Fibroblast of the aortic adventitia (primary cell): ENCODE measurements at regions not wholly inside any gene's neighbourhood (a gene's known extent, or its start where the extent isn't known, plus 50 kb on each side); places are given as distances from the start of the nearest gene placed in this dataset.
A peak's percentile ranks its signal among the peaks of the same experiment; 100 is the strongest.
"Not testable (repeated sequence)": the region's sequence is repeated elsewhere in the genome, so short reads cannot be mapped to it uniquely, and the experiment has no call there.

Experiments
- DNase-seq: peaks from one replicate; pipeline ENCODE4 v3.0.0-alpha.2; 2010; ENCODE audit warnings: low read depth
- H3K4me3 ChIP-seq: 2 replicates; pipeline ENCODE4 v1.5.1; 2011; ENCODE audit warnings: low read depth, mild to moderate bottlenecking, control low read depth, low read length, moderate library complexity
- TF ChIP-seq, protein P1 (sequence below): IDR thresholded peaks from 2 replicates; pipeline ENCODE4 v1.5.1; 2011; ENCODE audit warnings: mild to moderate bottlenecking, low read length, control low read depth, inconsistent platforms; ENCODE audit not compliant: insufficient read depth

- no peak for DNase-seq
- TF ChIP-seq, protein P1, sequence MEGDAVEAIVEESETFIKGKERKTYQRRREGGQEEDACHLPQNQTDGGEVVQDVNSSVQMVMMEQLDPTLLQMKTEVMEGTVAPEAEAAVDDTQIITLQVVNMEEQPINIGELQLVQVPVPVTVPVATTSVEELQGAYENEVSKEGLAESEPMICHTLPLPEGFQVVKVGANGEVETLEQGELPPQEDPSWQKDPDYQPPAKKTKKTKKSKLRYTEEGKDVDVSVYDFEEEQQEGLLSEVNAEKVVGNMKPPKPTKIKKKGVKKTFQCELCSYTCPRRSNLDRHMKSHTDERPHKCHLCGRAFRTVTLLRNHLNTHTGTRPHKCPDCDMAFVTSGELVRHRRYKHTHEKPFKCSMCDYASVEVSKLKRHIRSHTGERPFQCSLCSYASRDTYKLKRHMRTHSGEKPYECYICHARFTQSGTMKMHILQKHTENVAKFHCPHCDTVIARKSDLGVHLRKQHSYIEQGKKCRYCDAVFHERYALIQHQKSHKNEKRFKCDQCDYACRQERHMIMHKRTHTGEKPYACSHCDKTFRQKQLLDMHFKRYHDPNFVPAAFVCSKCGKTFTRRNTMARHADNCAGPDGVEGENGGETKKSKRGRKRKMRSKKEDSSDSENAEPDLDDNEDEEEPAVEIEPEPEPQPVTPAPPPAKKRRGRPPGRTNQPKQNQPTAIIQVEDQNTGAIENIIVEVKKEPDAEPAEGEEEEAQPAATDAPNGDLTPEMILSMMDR: no peak
- H3K4me3 ChIP-seq: no peak overlapping the region
These were observed 52.0 kb downstream of the PRORP start for GRCh38 chr14:35174342-35174741.

DNA sequence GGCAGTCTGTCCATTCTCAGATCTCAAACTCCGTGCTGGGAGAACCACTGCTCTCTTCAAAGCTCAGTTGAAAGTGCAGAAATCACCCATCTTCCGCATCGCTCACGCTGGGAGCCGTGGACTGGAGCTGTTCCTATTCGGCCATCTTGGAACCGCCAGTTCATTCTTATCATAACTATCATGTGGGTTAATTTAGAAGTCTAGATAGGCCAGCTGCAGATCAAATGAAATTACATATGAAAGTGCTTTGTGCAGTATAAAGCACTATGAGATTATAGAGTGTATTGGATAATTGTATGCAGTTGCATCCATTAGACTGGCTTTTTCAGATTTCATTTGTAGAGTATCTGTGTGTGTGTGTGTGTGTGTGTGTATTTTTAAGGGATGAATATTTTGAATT lies 57.8 kb downstream of the PRORP start:
- DNase-seq: no peak
- H3K4me3 ChIP-seq: no peak overlapping the region
- TF ChIP-seq, protein P1: no peak

DNA sequence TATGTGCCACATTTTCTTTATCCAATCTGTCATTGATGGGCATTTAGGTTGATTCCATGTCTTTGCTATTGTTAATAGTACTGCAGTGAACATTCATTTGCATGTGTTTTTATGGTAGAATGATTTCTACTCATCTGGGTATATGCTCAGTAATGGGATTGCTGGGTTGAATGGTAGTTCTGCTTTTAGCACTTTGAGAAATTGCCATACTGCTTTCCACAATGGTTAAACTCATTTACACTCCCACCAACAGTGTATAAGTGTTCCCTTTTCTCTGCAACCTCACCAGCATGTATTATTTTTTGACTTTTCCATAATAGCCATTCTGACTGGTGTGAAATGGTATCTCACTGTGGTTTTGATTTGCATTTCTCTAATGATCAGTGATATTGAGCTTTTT lies 62.5 kb downstream of the PRORP start:
- H3K4me3 ChIP-seq, DNase-seq: not testable (repeated sequence)

DNA sequence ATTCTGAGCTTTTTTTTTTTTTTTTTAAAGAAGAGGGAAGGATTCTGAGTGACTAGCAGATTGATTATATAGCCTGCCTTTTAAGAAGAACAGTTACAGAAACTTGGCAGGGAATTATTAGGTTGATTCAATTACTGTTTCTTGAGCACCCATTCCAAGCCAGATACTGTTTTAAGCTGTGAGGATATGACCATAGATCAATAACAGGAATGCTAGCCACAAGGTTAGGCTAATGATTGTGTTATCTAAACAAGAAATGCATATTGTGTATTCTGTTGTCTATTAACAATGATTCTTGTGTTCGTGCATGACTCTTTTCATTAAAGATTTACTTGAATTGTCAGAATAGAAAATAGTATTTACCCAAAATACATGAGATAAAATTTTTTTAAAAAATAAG lies 67.1 kb downstream of the PRORP start:
- TF ChIP-seq, protein P1: no peak
- H3K4me3 ChIP-seq: no peak overlapping the region
- no peak for DNase-seq

- no peak overlapping the region for H3K4me3 ChIP-seq
- no peak for DNase-seq
- TF ChIP-seq, protein P1: no peak
These were observed 70.8 kb downstream of the PRORP start for GRCh38 chr14:35193161-35193560.

- H3K4me3 ChIP-seq, DNase-seq: not testable (repeated sequence)
These were observed 71.8 kb downstream of the PRORP start for GRCh38 chr14:35194183-35194582.

DNA sequence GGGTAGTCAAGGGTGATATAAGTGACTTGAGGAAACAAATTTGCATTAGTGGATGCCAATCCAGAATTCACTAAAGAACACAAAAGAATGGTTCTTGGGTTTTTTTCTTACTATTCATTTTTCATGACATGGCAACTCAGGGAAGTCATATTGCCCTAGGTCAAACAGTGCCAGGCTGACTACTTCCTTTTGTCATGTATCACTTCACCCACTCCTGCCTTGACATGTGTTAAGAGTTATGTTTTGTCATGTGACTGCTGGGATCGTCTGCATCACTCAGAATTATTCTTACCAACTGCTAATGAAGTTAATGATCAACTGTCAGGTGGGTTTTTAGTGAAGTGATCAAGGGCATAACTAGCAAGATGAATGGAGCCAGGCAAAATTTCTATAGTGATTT lies 74.2 kb downstream of the PRORP start:
- TF ChIP-seq, protein P1: no peak

GRCh38 chr14:35197015-35197414 lies 74.7 kb downstream of the PRORP start:
- DNase-seq: peak; percentile 74
- TF ChIP-seq, protein P1: no peak

More for the DNA sequence above, 74.2 kb downstream of the PRORP start:
- no peak overlapping the region for H3K4me3 ChIP-seq
- no peak for DNase-seq

More at GRCh38 chr14:35197015-35197414, 74.7 kb downstream of the PRORP start:
- H3K4me3 ChIP-seq: no peak overlapping the region
